Endodermal cell (in vitro differentiated cells): ENCODE measurements at regions not wholly inside any gene's neighbourhood (a gene's known extent, or its start where the extent isn't known, plus 50 kb on each side); places are given as distances from the start of the nearest gene placed in this dataset.
A peak's percentile ranks its signal among the peaks of the same experiment; 100 is the strongest.

Experiments
- DNase-seq: peaks from one replicate; pipeline ENCODE4 v3.0.0-alpha.2; 2017
- H3K27ac ChIP-seq: 2 replicates; pipeline ENCODE4 v1.5.1; 2013; ENCODE audit warnings: mild to moderate bottlenecking, low read depth, low read length, moderate library complexity
- H3K27me3 ChIP-seq: 2 replicates; pipeline ENCODE4 v1.6.1; 2013; ENCODE audit warnings: mild to moderate bottlenecking, low read length, moderate library complexity; ENCODE audit not compliant: insufficient read depth, control insufficient read depth, poor library complexity, severe bottlenecking
- H3K36me3 ChIP-seq: 2 replicates; pipeline ENCODE4 v1.7.0; 2013; ENCODE audit warnings: mild to moderate bottlenecking, low read length, moderate library complexity; ENCODE audit not compliant: control insufficient read depth, insufficient read depth
- H3K4me1 ChIP-seq: one replicate; pipeline ENCODE4 v1.7.0; 2013; ENCODE audit warnings: low read length; ENCODE audit not compliant: control insufficient read depth, insufficient read depth
- H3K4me3 ChIP-seq: 2 replicates; pipeline ENCODE4 v1.5.1; 2013; ENCODE audit warnings: mild to moderate bottlenecking, low read length, moderate library complexity
- H3K9ac ChIP-seq: 2 replicates; pipeline ENCODE4 v1.6.1; 2013; ENCODE audit warnings: mild to moderate bottlenecking, low read length, moderate library complexity; ENCODE audit not compliant: poor library complexity, severe bottlenecking; ENCODE audit errors: extremely low read depth
- H3K9me3 ChIP-seq: 2 replicates; pipeline ENCODE4 v1.6.1; 2013; ENCODE audit warnings: mild to moderate bottlenecking, low read length, moderate library complexity; ENCODE audit not compliant: control insufficient read depth
- H3K27ac Mint-ChIP-seq: 2 replicates; pipeline ENCODE4 v1.8.0; 2020; ENCODE audit warnings: mixed read lengths
- H3K27me3 Mint-ChIP-seq: 2 replicates; pipeline ENCODE4 v1.8.0; 2021; ENCODE audit warnings: mild to moderate bottlenecking, mixed read lengths; ENCODE audit not compliant: insufficient read depth
- H3K36me3 Mint-ChIP-seq: 2 replicates; pipeline ENCODE4 v1.8.0; 2020; ENCODE audit warnings: low read depth, mixed read lengths
- H3K4me1 Mint-ChIP-seq: 2 replicates; pipeline ENCODE4 v1.8.0; 2020; ENCODE audit warnings: mixed read lengths
- H3K4me3 Mint-ChIP-seq: 2 replicates; pipeline ENCODE4 v1.8.0; 2020; ENCODE audit warnings: mild to moderate bottlenecking, moderate library complexity, mixed read lengths
- H3K9me3 Mint-ChIP-seq: 2 replicates; pipeline ENCODE4 v1.8.0; 2020; ENCODE audit warnings: mild to moderate bottlenecking, mixed read lengths
- WGBS, 2 experiments: methylation state at CpG; one replicate each; pipeline versions ENCODE4 v1.1.5 to v1.1.7; 2013; ENCODE audit warnings: missing lambda C conversion rate in 2 of 2, mixed read lengths in 1 of 2; ENCODE audit not compliant: insufficient coverage in 1 of 2, insufficient read length in 1 of 2; 5-methylcytosine and 5-hydroxymethylcytosine counted together
- TF ChIP-seq, protein P1 (sequence below): fragments of 200-600 bp; sonication (generic); conservative IDR thresholded peaks from 2 replicates; pipeline ENCODE4 v1.5.0; 2021; ENCODE audit warnings: antibody characterized with exemption, mild to moderate bottlenecking

DNA sequence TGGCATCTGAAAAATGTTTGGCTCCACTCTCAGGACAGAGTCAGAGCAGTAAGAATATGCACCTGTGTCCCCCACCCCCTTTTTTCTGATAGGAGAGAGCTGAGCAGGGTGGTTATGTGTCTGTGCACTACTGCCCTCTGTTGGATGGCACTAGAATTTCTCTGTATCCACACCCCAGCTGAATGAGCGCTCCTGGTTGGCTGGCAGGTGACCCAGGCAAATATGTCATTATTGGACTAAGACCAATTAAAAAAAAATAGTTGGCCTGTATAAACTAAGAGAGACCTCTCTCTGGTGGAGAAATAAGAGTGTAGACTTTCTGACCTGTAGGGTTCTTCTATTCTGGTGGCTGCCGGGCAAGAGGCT lies 107.0 kb downstream of the PTCSC3 start:
- no peaks in the 10 kb centered on the region for H3K9me3 Mint-ChIP-seq
- Histone ChIP-seq H3K4me1 (no peaks in the 10 kb centered on the region), H3K27me3 (no peaks in the 10 kb centered on the region), H3K27ac (no peak overlapping the region), H3K9me3 (no peaks in the 10 kb centered on the region), H3K9ac (no peak overlapping the region), H3K4me3 (no peak overlapping the region), H3K36me3 (no peaks in the 10 kb centered on the region)
- H3K4me1 Mint-ChIP-seq, result peaks cover 4% of the 10 kb centered on the region
- no peak overlapping the region for H3K27ac Mint-ChIP-seq
- TF ChIP-seq, protein P1, sequence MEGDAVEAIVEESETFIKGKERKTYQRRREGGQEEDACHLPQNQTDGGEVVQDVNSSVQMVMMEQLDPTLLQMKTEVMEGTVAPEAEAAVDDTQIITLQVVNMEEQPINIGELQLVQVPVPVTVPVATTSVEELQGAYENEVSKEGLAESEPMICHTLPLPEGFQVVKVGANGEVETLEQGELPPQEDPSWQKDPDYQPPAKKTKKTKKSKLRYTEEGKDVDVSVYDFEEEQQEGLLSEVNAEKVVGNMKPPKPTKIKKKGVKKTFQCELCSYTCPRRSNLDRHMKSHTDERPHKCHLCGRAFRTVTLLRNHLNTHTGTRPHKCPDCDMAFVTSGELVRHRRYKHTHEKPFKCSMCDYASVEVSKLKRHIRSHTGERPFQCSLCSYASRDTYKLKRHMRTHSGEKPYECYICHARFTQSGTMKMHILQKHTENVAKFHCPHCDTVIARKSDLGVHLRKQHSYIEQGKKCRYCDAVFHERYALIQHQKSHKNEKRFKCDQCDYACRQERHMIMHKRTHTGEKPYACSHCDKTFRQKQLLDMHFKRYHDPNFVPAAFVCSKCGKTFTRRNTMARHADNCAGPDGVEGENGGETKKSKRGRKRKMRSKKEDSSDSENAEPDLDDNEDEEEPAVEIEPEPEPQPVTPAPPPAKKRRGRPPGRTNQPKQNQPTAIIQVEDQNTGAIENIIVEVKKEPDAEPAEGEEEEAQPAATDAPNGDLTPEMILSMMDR, result peak; percentile 85
- H3K36me3 Mint-ChIP-seq, result no peaks in the 10 kb centered on the region
- DNase-seq, result peak; percentile 80
- peaks cover 2% of the 10 kb centered on the region for H3K27me3 Mint-ChIP-seq
- WGBS, 2 experiments, result 63% methylated on average over 2 of the region's 2 CpGs; no CpG with 5 or more reads in 1 of the 2 experiments
- H3K4me3 Mint-ChIP-seq, result no peak overlapping the region

DNA sequence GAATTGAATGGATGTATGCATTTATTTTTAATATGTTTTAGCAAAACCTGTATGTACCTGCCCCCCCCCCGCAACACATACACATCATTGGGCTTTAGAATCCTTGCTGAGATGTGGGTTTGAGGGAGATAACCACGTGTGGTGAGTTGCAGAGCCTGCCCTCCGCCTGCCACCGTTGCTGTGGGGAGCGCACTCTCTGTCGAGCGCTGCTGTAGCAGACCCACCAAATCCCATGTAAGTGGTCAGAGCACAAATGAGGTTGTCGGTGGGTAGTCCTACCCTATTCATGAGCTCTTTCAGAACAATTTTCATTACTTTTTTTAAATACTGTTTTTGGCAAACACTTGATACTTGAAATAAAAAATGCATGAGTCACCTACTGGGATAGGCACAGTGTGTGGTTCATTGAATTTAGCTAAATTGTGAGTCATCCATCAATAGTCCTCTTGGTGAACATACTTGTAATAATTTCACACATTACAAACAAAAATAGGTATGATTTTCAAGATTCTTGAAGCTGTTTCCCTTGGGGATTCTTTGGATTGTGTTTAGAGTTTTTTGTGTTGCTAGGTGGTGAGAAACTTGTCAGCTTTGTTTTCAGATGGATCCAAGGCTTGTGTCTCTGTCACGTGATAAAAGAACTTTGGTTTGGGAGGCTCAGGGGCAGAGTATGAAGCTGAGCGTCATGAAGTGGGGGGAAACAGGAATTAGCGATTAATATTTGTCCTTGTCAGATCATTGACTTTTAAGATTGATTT lies 107.6 kb downstream of the PTCSC3 start:
- Mint-ChIP-seq H3K27me3 (peaks cover 2% of the 10 kb centered on the region), H3K9me3 (no peaks in the 10 kb centered on the region), H3K36me3 (no peaks in the 10 kb centered on the region), H3K4me1 (peaks cover 4% of the 10 kb centered on the region), H3K27ac (no peak overlapping the region), H3K4me3 (no peak overlapping the region)
- no peak overlapping the region for H3K9ac ChIP-seq
- H3K27me3 ChIP-seq, result no peaks in the 10 kb centered on the region
- H3K9me3 ChIP-seq, result no peaks in the 10 kb centered on the region
- H3K4me1 ChIP-seq, result no peaks in the 10 kb centered on the region
- H3K4me3 ChIP-seq, result no peak overlapping the region
- no peak overlapping the region for H3K27ac ChIP-seq
- 81 to 86% methylated on average over 8 to 10 of the region's 11 CpGs for whole genome bisulfite sequencing, 2 experiments
- DNase-seq, result no peak
- H3K36me3 ChIP-seq, result no peaks in the 10 kb centered on the region
- TF ChIP-seq, protein P1, result no peak

DNA sequence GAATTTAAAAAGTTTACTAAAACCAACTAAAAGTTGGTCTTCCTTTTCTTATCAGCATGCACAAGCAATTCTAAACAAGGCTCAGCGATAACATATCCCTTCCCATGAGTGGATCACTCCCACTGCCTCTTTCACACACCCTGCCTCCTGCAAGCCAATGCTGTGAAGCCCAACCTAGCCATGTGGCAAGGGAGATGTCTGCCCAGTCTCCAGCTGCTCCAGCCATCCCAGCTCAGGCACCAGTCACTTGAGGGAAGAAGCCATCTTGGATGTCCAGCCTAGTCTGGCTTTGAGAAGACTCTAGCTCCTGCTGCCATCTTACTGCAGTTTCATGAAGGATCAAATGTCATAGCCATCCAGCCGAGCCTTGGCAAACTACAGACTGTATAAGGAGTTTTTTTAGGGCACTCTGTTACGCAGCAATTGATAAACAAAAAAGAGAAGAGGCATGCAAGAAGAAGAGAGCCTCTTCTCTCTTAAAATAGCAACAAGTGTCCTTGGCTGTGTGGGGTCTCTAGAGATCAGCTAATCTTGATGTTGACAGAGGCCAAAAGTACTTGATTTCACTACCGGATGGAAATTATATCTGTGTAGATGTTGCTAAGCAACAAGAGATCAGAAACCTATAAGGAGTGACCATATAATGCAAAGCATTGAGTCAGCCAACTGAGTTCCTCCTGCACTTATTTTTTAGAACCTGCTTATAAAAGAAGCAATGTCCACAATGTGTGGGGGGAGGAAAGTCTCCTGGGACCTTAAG lies 108.9 kb downstream of the PTCSC3 start:
- Mint-ChIP-seq H3K9me3 (no peaks in the 10 kb centered on the region), H3K27me3 (peaks cover 2% of the 10 kb centered on the region), H3K4me1 (peaks cover 4% of the 10 kb centered on the region), H3K4me3 (no peak overlapping the region), H3K27ac (no peak overlapping the region), H3K36me3 (no peaks in the 10 kb centered on the region)
- TF ChIP-seq, protein P1, result no peak
- DNase-seq, result no peak
- 87 to 97% methylated on average over 4 of the region's 4 CpGs for WGBS, 2 experiments
- Histone ChIP-seq H3K4me1 (no peaks in the 10 kb centered on the region), H3K36me3 (no peaks in the 10 kb centered on the region), H3K27ac (no peak overlapping the region), H3K4me3 (no peak overlapping the region), H3K9me3 (no peaks in the 10 kb centered on the region), H3K27me3 (no peaks in the 10 kb centered on the region), H3K9ac (no peak overlapping the region)
